GM21360 (cell line): ENCODE measurements at regions not wholly inside any gene's neighbourhood (a gene's known extent, or its start where the extent isn't known, plus 50 kb on each side); places are given as distances from the start of the nearest gene placed in this dataset.

Source experiments
- ATAC-seq: cut with Tn5 transposase; IDR thresholded peaks from one replicate; pipeline ENCODE4 v1.9.1; 2021; ENCODE audit warnings: mild to moderate bottlenecking, moderate library complexity; ENCODE audit not compliant: unreplicated experiment

DNA sequence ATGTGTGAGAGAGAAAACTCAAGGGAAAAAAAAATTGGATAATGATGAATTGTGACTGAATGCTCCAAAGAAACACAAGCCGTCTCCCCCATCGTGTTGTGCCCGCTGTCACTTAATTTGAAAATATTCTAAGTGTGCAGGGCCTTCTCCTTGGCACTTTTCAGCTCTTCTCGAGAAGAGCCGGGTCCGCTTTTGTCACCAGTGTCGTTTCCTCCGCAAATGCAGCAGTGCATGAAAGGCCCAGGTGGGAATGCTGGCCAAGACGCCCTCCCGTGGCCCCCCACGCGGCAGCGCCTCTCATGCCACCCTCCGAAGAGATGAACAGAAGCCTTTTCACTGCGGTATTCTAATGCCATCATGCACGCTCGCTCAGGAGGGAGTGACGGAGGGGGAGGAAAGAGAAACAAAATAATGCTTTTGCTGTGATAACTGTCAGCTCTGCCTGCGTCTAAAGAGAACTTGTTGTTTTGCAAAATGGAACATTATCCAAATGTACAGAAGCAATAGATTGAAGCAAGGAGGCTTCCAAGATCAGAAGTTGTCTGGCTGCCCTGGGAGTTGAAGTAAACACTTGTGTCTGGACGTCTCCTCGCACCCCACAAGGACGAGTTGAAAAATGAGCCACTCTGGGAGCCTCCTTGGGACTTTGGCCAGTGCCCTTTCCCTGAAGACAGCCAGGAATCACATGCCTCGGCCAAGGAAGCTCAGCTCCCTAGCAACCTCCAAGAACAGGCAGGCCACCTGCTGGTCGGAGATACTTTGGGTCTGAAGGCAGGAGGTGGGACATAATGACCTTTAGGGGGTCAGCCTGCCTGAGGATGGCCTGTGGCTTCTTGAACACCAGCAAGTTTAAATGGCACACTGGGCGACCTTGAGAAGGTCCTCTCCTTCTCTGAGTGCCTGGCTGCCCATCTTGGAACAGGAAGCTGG is 166.1 kb upstream of the ZC3H12A start:
- no peak for ATAC-seq

GRCh38 chr1:37309574-37309973 is 164.8 kb upstream of the ZC3H12A start:
- no peak for ATAC-seq

DNA sequence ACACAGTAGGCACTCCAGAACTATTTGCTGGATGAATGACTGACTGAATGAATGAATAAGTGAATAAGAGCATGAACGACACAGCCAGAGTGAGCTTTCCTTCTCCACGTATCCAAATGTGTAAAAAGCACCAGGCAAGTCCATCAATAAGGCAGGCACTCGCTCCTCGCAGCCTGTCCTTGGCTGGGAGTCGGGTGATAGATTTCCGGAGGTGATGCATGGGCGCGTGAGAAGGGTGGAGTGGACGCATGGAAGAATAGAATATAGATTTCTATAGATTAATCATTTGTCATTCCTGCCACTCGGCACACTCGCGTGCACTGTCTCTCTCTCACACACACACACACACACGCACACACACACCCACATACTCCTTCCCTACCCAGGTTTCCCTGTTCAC is 164.3 kb upstream of the ZC3H12A start:
- ATAC-seq, result no peak

DNA sequence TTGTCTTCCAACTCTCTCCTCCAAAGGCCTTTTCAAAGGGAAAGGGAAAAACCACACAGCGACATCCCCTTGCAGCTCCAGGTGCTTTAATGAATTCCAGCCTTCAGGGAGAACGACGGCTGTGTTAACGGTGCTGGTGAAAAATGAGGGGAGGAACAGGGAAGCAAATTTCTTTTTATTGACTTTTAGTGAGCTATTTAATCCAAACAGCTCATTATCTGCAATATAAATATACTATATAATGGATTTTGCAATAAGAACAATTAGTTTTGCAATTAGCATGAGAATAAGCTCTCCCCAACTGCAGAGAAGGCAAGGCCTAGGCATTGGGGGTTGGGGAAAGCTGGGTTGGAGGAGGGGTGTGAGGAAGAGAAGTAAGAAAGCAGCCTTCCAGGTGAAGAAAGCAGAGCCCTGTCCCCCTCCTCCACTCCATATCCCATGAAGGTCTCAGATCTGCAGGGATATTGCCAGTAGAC is 159.0 kb upstream of the ZC3H12A start:
- no peak for ATAC-seq

DNA sequence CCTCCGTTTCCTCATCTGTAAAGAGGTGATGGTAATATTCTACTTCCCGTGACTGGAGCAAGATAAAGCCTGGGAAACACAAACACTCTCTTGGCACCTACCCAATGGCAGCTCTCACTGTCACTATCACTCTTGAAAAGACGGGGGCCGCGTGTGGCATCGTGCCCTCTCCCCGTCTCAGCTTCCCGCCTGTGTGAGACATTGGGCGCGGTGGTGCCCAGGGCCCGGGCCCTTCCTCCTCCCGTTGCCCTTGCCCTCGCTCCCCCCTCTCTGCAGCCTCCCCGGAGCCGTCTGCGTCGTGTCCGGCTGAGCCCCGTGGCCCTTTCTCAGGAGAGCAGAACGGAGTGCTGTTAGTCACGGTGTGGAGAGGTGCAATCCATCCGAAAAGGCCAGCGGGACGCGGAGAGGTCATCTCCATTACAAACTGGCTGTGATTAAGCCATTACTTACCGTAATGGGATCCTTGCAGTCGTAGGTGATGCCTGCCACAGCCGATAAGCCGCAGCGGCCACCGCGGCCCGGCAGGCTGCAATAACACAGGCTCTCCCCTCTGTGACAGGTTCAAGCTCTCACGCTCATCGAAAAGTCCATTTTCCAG is 156.4 kb upstream of the ZC3H12A start:
- no peak for ATAC-seq

DNA sequence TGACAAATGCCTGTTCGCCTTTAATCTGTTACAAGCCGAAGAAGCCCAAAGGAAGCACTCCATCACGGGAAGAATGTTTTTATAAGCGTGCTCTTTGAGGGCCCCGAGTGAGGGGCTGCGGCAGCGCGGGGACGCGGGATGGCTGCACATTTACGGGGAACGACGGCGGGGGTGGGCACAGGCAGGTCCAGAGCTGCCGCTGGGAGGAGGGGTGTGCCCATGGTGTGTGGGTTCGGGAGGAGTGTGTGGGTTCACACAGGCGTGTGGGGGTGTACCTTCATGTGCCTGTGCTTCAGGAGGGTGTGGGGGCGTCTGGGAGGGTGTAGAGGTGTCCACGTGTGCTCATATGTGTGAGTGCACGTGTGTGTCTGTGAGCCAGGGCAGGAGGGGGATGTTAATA is 155.9 kb upstream of the ZC3H12A start:
- no peak for ATAC-seq

- no peak for ATAC-seq
Measured at GRCh38 chr1:37319284-37319683, 155.1 kb upstream of the ZC3H12A start.

DNA sequence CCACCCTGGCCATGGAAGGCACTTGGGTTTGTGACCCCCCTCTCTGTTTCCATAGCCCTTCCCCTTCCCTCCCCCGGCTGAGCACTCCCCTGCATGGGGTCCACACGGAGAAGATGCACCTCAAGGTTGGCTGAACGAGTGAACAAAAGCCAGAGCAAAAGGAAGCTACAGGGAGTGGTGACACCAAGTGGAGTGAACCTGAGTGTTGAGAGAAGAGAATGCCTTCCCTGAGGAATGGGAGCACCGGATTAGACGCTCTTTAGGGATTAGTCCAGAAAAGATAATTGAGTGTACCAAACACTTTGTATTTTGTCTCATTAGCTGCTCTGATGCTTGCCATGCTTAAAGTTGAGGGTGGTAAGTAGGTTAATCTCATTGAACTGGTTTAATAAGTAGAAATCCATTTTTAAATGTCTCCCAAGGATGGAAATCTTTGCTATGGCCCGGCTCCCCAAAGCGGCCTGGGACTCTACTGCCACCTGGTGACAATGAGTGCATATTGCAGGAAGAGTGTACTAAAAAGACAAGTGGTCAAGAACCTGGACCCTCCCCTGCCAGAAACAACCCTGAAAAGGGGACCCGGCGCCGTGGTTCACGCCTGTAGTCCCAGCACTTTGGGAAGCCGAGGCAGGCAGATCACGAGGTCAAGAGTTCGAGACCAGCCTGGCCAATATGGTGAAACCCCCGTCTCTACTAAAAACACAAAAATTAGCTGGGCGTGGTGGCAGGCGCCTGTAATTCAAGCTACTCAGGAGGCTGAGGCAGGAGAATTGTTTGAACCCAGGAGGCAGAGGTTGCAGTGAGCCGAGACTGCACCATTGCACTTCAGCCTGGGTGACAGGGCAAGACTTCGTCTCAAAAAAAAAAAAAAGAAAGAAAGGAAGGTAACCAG is 150.6 kb upstream of the ZC3H12A start:
- ATAC-seq, result no peak

- ATAC-seq, result no peak
Measured at GRCh38 chr1:37325010-37325409, 149.4 kb upstream of the ZC3H12A start.

GRCh38 chr1:37325509-37326437 is 148.6 kb upstream of the ZC3H12A start:
- ATAC-seq, result no peak

GRCh38 chr1:37332126-37332525 is 142.3 kb upstream of the ZC3H12A start:
- no peak for ATAC-seq

DNA sequence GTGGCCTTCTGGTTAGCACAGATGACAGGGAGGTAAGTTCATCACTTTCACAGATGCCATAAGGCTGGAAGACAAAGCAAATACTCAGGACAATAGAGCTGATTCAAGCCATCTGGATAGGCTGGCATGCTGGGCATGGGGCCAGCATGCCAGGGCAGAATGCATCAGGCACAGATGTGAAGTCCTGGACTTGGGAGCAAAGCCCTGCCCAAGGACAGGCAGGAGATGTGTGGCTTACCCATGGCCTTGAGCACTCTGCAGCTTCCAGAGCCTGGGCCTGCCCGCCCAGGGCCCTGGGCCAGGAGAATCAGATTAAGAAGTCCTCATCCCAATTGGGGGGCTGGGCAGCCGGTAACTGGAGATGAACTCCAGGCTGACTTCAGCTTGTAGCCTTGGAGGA is 135.7 kb upstream of the ZC3H12A start:
- ATAC-seq, result no peak

GRCh38 chr1:37342736-37343135 is 131.6 kb upstream of the ZC3H12A start:
- no peak for ATAC-seq

GRCh38 chr1:37347104-37347649 is 127.2 kb upstream of the ZC3H12A start:
- no peak for ATAC-seq

DNA sequence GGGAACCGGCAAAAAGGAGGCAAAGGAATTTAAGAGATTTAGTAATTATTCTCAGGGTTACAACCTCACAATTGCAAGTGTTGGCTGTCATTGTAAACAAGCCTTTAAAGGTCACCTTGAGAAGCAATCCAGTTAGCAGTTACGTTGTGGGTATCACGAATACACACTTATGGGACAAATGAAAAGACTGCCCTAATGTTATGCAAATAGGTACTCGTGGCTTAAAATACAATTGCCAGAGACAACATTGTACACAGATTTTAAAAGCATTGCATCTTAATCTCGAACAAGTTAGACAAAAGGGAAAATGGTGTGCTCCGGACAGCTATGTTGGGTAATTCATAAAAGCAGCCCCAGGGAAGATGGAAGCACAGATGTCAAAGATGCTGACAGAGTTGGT is 120.5 kb upstream of the ZC3H12A start:
- no peak for ATAC-seq

DNA sequence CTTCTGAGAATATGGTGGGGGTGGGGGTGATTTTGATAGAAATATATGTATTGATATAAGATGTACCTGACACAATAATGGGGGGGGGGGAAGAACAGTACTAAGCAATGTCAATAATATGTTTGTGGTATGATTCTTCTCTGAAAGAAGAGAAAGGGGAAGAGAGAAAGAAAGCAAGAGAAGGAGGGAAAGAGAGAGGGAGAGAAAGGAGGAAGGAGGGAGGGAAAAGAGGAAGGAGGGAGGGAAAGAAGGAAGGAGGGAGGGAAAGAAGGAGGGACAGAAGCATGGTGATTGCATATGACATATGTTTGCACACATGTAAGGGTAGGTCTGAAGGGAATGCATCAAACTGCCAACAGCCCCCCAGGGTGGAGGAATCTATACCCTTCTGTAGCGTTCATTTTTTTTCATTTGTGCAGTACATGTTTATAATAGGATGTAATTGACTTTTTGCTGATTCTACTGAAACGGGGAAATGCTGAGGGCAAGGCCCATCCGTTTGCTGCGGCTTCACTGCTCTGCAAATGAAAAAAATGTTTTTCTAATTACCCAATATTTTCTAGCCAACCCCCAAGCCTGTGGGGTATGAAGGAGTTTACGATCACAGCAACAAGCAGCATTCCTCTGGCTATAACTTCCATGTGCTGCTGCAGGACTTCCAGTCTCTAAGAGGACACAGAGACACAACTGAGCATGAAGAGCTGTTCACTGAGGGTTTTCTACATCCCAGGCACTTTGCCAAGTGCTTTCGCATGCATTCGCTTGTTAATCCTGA is 119.3 kb upstream of the ZC3H12A start:
- no peak for ATAC-seq

DNA sequence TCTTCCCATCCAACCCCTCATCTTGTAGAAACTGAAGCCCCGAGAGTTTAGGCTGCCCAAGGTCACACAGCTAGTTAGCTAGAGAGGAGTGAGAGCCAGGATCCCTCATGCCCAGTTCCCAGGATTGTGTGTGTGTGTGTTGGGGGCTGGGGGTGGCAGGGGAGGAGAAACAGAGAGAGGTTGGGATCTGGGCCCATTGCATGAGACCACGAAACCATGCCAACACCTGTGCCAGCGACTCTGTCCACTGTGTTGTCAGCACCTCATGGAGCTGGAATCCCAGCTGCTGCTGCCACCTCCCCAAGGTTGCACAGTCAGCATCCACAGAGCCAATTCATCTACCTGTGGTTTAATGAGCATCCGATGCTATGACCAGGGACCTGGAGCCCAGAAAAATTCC is 115.4 kb upstream of the ZC3H12A start:
- ATAC-seq, result no peak

- ATAC-seq, result no peak
Measured at GRCh38 chr1:37360011-37360410, 114.4 kb upstream of the ZC3H12A start.
